ENCODE measurements at regions not wholly inside any gene's neighbourhood (a gene's known extent, or its start where the extent isn't known, plus 50 kb on each side); places are given as distances from the start of the nearest gene placed in this dataset.

DNA sequence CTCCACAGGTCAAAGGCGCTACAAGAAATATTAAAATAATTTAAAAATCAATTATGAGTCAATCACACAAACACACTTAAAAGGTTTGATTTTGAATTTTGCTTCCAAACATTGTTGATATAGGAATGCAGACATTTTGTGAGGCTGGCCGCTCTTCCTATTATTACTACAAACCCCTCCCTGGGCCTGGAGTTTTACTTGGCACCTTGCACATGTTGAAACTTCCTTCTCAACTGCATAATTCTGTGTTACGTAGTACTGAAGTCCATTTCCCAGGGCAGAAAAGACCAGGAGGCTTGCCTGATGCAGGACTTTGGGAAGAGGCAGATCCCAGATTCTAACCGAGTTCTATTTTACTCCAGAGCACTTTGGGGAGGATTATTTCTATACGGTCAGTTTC lies 71.5 kb downstream of the CYTL1 start:
- TF ChIP-seq ZNF239 (tag by site-specific recombination; IDR thresholded peaks at IDR 0.05) (no peak), ZNF121 (tag by site-specific recombination; IDR thresholded peaks at IDR 0.05) (no peak), HOXA7 (CRISPR knock-in tag; IDR thresholded peaks at IDR 0.05; ENCODE audit: borderline replicate concordance) (no peak), ZBTB21 (tag by site-specific recombination; IDR thresholded peaks at IDR 0.05) (no peak), MZF1 (tag by site-specific recombination; IDR thresholded peaks at IDR 0.05; ENCODE audit: borderline replicate concordance) (no peak), ZNF202 (tag by site-specific recombination; IDR thresholded peaks at IDR 0.05; ENCODE audit: borderline replicate concordance) (no peak), ZNF510 (tag by site-specific recombination; IDR thresholded peaks at IDR 0.05; ENCODE audit: insufficient replicate concordance) (no peak), EGR2 (tag by site-specific recombination; IDR thresholded peaks at IDR 0.05; ENCODE audit: low read depth) (no peak)
- TF ChIP-seq, protein P1, sequence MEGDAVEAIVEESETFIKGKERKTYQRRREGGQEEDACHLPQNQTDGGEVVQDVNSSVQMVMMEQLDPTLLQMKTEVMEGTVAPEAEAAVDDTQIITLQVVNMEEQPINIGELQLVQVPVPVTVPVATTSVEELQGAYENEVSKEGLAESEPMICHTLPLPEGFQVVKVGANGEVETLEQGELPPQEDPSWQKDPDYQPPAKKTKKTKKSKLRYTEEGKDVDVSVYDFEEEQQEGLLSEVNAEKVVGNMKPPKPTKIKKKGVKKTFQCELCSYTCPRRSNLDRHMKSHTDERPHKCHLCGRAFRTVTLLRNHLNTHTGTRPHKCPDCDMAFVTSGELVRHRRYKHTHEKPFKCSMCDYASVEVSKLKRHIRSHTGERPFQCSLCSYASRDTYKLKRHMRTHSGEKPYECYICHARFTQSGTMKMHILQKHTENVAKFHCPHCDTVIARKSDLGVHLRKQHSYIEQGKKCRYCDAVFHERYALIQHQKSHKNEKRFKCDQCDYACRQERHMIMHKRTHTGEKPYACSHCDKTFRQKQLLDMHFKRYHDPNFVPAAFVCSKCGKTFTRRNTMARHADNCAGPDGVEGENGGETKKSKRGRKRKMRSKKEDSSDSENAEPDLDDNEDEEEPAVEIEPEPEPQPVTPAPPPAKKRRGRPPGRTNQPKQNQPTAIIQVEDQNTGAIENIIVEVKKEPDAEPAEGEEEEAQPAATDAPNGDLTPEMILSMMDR (tag by site-specific recombination; IDR thresholded peaks at IDR 0.05), result no peak
- TF ChIP-seq, protein P2, sequence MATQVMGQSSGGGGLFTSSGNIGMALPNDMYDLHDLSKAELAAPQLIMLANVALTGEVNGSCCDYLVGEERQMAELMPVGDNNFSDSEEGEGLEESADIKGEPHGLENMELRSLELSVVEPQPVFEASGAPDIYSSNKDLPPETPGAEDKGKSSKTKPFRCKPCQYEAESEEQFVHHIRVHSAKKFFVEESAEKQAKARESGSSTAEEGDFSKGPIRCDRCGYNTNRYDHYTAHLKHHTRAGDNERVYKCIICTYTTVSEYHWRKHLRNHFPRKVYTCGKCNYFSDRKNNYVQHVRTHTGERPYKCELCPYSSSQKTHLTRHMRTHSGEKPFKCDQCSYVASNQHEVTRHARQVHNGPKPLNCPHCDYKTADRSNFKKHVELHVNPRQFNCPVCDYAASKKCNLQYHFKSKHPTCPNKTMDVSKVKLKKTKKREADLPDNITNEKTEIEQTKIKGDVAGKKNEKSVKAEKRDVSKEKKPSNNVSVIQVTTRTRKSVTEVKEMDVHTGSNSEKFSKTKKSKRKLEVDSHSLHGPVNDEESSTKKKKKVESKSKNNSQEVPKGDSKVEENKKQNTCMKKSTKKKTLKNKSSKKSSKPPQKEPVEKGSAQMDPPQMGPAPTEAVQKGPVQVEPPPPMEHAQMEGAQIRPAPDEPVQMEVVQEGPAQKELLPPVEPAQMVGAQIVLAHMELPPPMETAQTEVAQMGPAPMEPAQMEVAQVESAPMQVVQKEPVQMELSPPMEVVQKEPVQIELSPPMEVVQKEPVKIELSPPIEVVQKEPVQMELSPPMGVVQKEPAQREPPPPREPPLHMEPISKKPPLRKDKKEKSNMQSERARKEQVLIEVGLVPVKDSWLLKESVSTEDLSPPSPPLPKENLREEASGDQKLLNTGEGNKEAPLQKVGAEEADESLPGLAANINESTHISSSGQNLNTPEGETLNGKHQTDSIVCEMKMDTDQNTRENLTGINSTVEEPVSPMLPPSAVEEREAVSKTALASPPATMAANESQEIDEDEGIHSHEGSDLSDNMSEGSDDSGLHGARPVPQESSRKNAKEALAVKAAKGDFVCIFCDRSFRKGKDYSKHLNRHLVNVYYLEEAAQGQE (tag by site-specific recombination; IDR thresholded peaks at IDR 0.05), result no peak
